CD8-positive, alpha-beta memory T cell (primary cell): ENCODE measurements at regions not wholly inside any gene's neighbourhood (a gene's known extent, or its start where the extent isn't known, plus 50 kb on each side); places are given as distances from the start of the nearest gene placed in this dataset.

ENCODE experiments used
- CTCF ChIA-PET: fragments of 350-600 bp; sonication (Branson Sonifier 250); formaldehyde crosslinking; loops from one replicate; lab custom pipeline; 2021; ENCODE audit warnings: antibody characterized with exemption; lab: Charles Lee
- POLR2A ChIA-PET: fragments of 350-600 bp; sonication (Branson Sonifier 250); formaldehyde crosslinking; loops from one replicate; lab custom pipeline; 2021; ENCODE audit warnings: antibody characterized with exemption; lab: Charles Lee
- DNase-seq, 5 donors: peaks; one replicate each; pipeline versions ENCODE4 v3.0.0 to v3.0.0-alpha.2; 2020 to 2022; ENCODE audit warnings: mixed read lengths in 1 of 5
- H3K27ac ChIP-seq: one replicate; pipeline ENCODE4 v1.7.0; 2013; ENCODE audit warnings: low read depth, mild to moderate bottlenecking, low read length, moderate library complexity
- H3K27me3 ChIP-seq: 2 replicates; pipeline ENCODE4 v1.7.0; 2013; ENCODE audit warnings: low read length, mild to moderate bottlenecking; ENCODE audit not compliant: insufficient read depth, poor library complexity, severe bottlenecking
- H3K36me3 ChIP-seq: 2 replicates; pipeline ENCODE4 v1.7.0; 2013; ENCODE audit warnings: mild to moderate bottlenecking, low read length, moderate library complexity; ENCODE audit not compliant: insufficient read depth
- H3K4me1 ChIP-seq: 2 replicates; pipeline ENCODE4 v1.7.0; 2013; ENCODE audit warnings: mild to moderate bottlenecking, low read length, moderate library complexity; ENCODE audit not compliant: insufficient read depth
- H3K4me3 ChIP-seq: 2 replicates; pipeline ENCODE4 v1.7.0; 2013; ENCODE audit warnings: mild to moderate bottlenecking, low read length
- H3K9me3 ChIP-seq: 2 replicates; pipeline ENCODE4 v1.7.0; 2013; ENCODE audit warnings: mild to moderate bottlenecking, low read length
- H3K27ac Mint-ChIP-seq, 8 donors: one replicate each; pipeline ENCODE4 v1.8.0; 2020 to 2021; ENCODE audit warnings: mixed read lengths in 8 of 8, mild to moderate bottlenecking in 6 of 8, inconsistent platforms in 3 of 8, moderate library complexity in 3 of 8
- H3K27me3 Mint-ChIP-seq, 2 donors: one replicate each; pipeline ENCODE4 v1.8.0; 2020 to 2021; ENCODE audit warnings: mixed read lengths in 2 of 2, mild to moderate bottlenecking in 1 of 2, moderate library complexity in 1 of 2
- H3K36me3 Mint-ChIP-seq, 3 donors: one replicate each; pipeline ENCODE4 v1.8.0; 2020 to 2021; ENCODE audit warnings: mixed read lengths in 3 of 3, inconsistent platforms in 1 of 3, mild to moderate bottlenecking in 1 of 3
- H3K4me1 Mint-ChIP-seq, 3 donors: one replicate each; pipeline ENCODE4 v1.8.0; 2020 to 2021; ENCODE audit warnings: mixed read lengths in 3 of 3, inconsistent platforms in 1 of 3, mild to moderate bottlenecking in 1 of 3
- H3K4me3 Mint-ChIP-seq, 7 donors: one replicate each; pipeline ENCODE4 v1.8.0; 2020 to 2021; ENCODE audit warnings: mixed read lengths in 7 of 7, mild to moderate bottlenecking in 6 of 7, moderate library complexity in 4 of 7, inconsistent platforms in 2 of 7
- H3K9me3 Mint-ChIP-seq, 5 donors: one replicate each; pipeline ENCODE4 v1.8.0; 2020 to 2022; ENCODE audit warnings: mixed read lengths in 5 of 5, mild to moderate bottlenecking in 3 of 5, moderate library complexity in 2 of 5, inconsistent platforms in 1 of 5

GRCh38 chr6:97813889-97814567, 531.0 kb upstream of the MMS22L start:
- H3K27me3 ChIP-seq = no peaks in the 10 kb centered on the region
- ChIA-PET POLR2A (no interaction called here), CTCF (no interaction called here)
- no peak overlapping the region for H3K4me3 Mint-ChIP-seq
- H3K9me3 ChIP-seq = no peaks in the 10 kb centered on the region
- DNase-seq = no peak
- H3K4me1 Mint-ChIP-seq = no peaks in the 10 kb centered on the region
- no peak overlapping the region for H3K4me3 ChIP-seq
- no peak overlapping the region for H3K27ac Mint-ChIP-seq
- no peaks in the 10 kb centered on the region for H3K4me1 ChIP-seq
- no peaks in the 10 kb centered on the region for H3K36me3 ChIP-seq
- no peak overlapping the region for H3K27ac ChIP-seq
- no peaks in the 10 kb centered on the region for H3K36me3 Mint-ChIP-seq
- H3K9me3 Mint-ChIP-seq = peaks cover 0 to 2% (median 0%) of the 10 kb centered on the region in 5 donors
- no peaks in the 10 kb centered on the region for H3K27me3 Mint-ChIP-seq

- H3K27ac ChIP-seq = no peak overlapping the region
- H3K4me3 Mint-ChIP-seq = no peak overlapping the region
- DNase-seq = no peak
- CTCF ChIA-PET = no interaction called here
- no peaks in the 10 kb centered on the region for H3K9me3 ChIP-seq
- H3K36me3 Mint-ChIP-seq = no peaks in the 10 kb centered on the region
- peaks cover 0 to 2% (median 0%) of the 10 kb centered on the region in 5 donors for H3K9me3 Mint-ChIP-seq
- H3K27me3 Mint-ChIP-seq = no peaks in the 10 kb centered on the region
- H3K36me3 ChIP-seq = no peaks in the 10 kb centered on the region
- H3K4me1 Mint-ChIP-seq = no peaks in the 10 kb centered on the region
- no peaks in the 10 kb centered on the region for H3K27me3 ChIP-seq
- H3K27ac Mint-ChIP-seq = no peak overlapping the region
- no peaks in the 10 kb centered on the region for H3K4me1 ChIP-seq
- no peak overlapping the region for H3K4me3 ChIP-seq
- POLR2A ChIA-PET = no interaction called here
These were observed 532.3 kb upstream of the MMS22L start for GRCh38 chr6:97815301-97815812.

- H3K27me3 ChIP-seq = no peaks in the 10 kb centered on the region
- DNase-seq = no peak
- POLR2A ChIA-PET = no interaction called here
- H3K36me3 ChIP-seq = no peaks in the 10 kb centered on the region
- H3K9me3 ChIP-seq = no peaks in the 10 kb centered on the region
- H3K27me3 Mint-ChIP-seq = no peaks in the 10 kb centered on the region
- no peak overlapping the region for H3K4me3 Mint-ChIP-seq
- H3K9me3 Mint-ChIP-seq = peaks cover 0 to 2% (median 0%) of the 10 kb centered on the region in 5 donors
- H3K36me3 Mint-ChIP-seq = no peaks in the 10 kb centered on the region
- H3K27ac ChIP-seq = no peak overlapping the region
- no peak overlapping the region for H3K4me3 ChIP-seq
- H3K27ac Mint-ChIP-seq = no peak overlapping the region
- CTCF ChIA-PET = no interaction called here
- no peaks in the 10 kb centered on the region for H3K4me1 Mint-ChIP-seq
- H3K4me1 ChIP-seq = no peaks in the 10 kb centered on the region
These were observed 533.5 kb upstream of the MMS22L start for GRCh38 chr6:97816526-97816925.

GRCh38 chr6:97819710-97820109, 536.7 kb upstream of the MMS22L start:
- H3K36me3 Mint-ChIP-seq = no peaks in the 10 kb centered on the region
- no peaks in the 10 kb centered on the region for H3K4me1 ChIP-seq
- no peaks in the 10 kb centered on the region for H3K4me1 Mint-ChIP-seq

GRCh38 chr6:97820400-97820799, 537.4 kb upstream of the MMS22L start:
- H3K27me3 Mint-ChIP-seq = no peaks in the 10 kb centered on the region
- H3K4me1 Mint-ChIP-seq = no peaks in the 10 kb centered on the region
- no peak overlapping the region for H3K4me3 Mint-ChIP-seq
- Histone ChIP-seq H3K4me3 (no peak overlapping the region), H3K9me3 (no peaks in the 10 kb centered on the region), H3K27ac (no peak overlapping the region), H3K36me3 (no peaks in the 10 kb centered on the region), H3K4me1 (no peaks in the 10 kb centered on the region), H3K27me3 (no peaks in the 10 kb centered on the region)
- peaks cover 0 to 6% (median 0%) of the 10 kb centered on the region in 5 donors for H3K9me3 Mint-ChIP-seq
- DNase-seq = no peak
- no peak overlapping the region for H3K27ac Mint-ChIP-seq
- POLR2A ChIA-PET = no interaction called here
- H3K36me3 Mint-ChIP-seq = no peaks in the 10 kb centered on the region
- CTCF ChIA-PET = no interaction called here

More at GRCh38 chr6:97819710-97820109, 536.7 kb upstream of the MMS22L start:
- Mint-ChIP-seq H3K27ac (no peak overlapping the region), H3K9me3 (peaks cover 0 to 6% (median under 1%) of the 10 kb centered on the region in 5 donors), H3K4me3 (no peak overlapping the region), H3K27me3 (no peaks in the 10 kb centered on the region)
- CTCF ChIA-PET = no interaction called here
- no peak for DNase-seq
- no peak overlapping the region for H3K27ac ChIP-seq
- H3K4me3 ChIP-seq = no peak overlapping the region
- no peaks in the 10 kb centered on the region for H3K9me3 ChIP-seq
- POLR2A ChIA-PET = no interaction called here
- H3K27me3 ChIP-seq = no peaks in the 10 kb centered on the region
- no peaks in the 10 kb centered on the region for H3K36me3 ChIP-seq

GRCh38 chr6:97822632-97823031, 539.6 kb upstream of the MMS22L start:
- Mint-ChIP-seq H3K27me3 (no peaks in the 10 kb centered on the region), H3K4me3 (no peak overlapping the region), H3K27ac (no peak overlapping the region)

GRCh38 chr6:97841763-97842162, 558.7 kb upstream of the MMS22L start:
- CTCF ChIA-PET = no interaction called here
- H3K9me3 Mint-ChIP-seq = peaks cover 0 to 11% (median 3%) of the 10 kb centered on the region in 5 donors

More at GRCh38 chr6:97822632-97823031, 539.6 kb upstream of the MMS22L start:
- Histone ChIP-seq H3K4me3 (no peak overlapping the region), H3K4me1 (no peaks in the 10 kb centered on the region), H3K27me3 (no peaks in the 10 kb centered on the region), H3K27ac (no peak overlapping the region), H3K36me3 (no peaks in the 10 kb centered on the region), H3K9me3 (no peaks in the 10 kb centered on the region)
- no peaks in the 10 kb centered on the region for H3K4me1 Mint-ChIP-seq
- H3K9me3 Mint-ChIP-seq = peaks cover 0 to 10% (median 0%) of the 10 kb centered on the region in 5 donors
- ChIA-PET POLR2A (no interaction called here), CTCF (no interaction called here)
- H3K36me3 Mint-ChIP-seq = no peaks in the 10 kb centered on the region
- DNase-seq = no peak

GRCh38 chr6:97842521-97842920, 559.5 kb upstream of the MMS22L start:
- no peak overlapping the region for H3K4me3 Mint-ChIP-seq
- no peaks in the 10 kb centered on the region for H3K27me3 ChIP-seq
- no peak for DNase-seq
- no peaks in the 10 kb centered on the region for H3K27me3 Mint-ChIP-seq
- H3K4me1 Mint-ChIP-seq = no peaks in the 10 kb centered on the region
- CTCF ChIA-PET = no interaction called here
- POLR2A ChIA-PET = no interaction called here
- H3K27ac ChIP-seq = no peak overlapping the region
- no peak overlapping the region for H3K4me3 ChIP-seq
- no peaks in the 10 kb centered on the region for H3K4me1 ChIP-seq
- H3K9me3 Mint-ChIP-seq = peaks cover 0 to 11% (median 3%) of the 10 kb centered on the region in 5 donors
- no peaks in the 10 kb centered on the region for H3K36me3 Mint-ChIP-seq
- no peaks in the 10 kb centered on the region for H3K36me3 ChIP-seq
- no peaks in the 10 kb centered on the region for H3K9me3 ChIP-seq
- no peak overlapping the region for H3K27ac Mint-ChIP-seq

More at GRCh38 chr6:97841763-97842162, 558.7 kb upstream of the MMS22L start:
- Mint-ChIP-seq H3K36me3 (no peaks in the 10 kb centered on the region), H3K4me3 (no peak overlapping the region), H3K27ac (no peak overlapping the region), H3K4me1 (no peaks in the 10 kb centered on the region), H3K27me3 (no peaks in the 10 kb centered on the region)
- H3K36me3 ChIP-seq = no peaks in the 10 kb centered on the region
- no peaks in the 10 kb centered on the region for H3K4me1 ChIP-seq
- no peak overlapping the region for H3K27ac ChIP-seq
- no peak overlapping the region for H3K4me3 ChIP-seq
- H3K27me3 ChIP-seq = no peaks in the 10 kb centered on the region
- no peaks in the 10 kb centered on the region for H3K9me3 ChIP-seq
- DNase-seq = no peak
- POLR2A ChIA-PET = no interaction called here
